ENCODE measurements at regions not wholly inside any gene's neighbourhood (a gene's known extent, or its start where the extent isn't known, plus 50 kb on each side); places are given as distances from the start of the nearest gene placed in this dataset.

DNA sequence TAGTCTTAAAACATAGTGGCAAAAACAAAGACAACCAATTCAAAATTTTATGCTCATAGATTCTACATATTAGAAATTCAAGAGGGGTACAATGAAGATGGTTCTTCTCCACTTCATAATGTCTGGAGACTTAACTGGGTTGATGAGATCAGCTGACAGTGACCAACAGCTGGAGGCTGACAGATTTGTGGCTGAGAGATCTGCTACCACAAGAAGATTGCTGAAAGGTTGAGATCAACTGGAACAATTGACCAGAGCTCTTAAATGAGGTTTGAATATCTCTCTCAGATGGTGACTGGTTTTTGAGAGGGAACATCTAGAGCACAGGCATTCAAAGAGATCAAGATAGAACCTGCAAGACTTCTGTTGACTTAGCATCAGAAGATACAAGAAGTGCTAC is 254.1 kb upstream of the ARPP21 start:
- intact Hi-C loops (cut with micrococcal nuclease): no loop called here
- Mint-ChIP-seq H3K9me3 (peaks cover 8% of the 10 kb centered on the region), H3K4me1 (ENCODE audit: low read depth) (no peaks in the 10 kb centered on the region), H3K4me3 (ENCODE audit: low read depth) (no peak overlapping the region), H3K27me3 (ENCODE audit: low read depth) (no peaks in the 10 kb centered on the region), H3K27ac (no peak overlapping the region), H3K36me3 (ENCODE audit: low read depth) (no peaks in the 10 kb centered on the region)
- DNase-seq (ENCODE audit: low spot score): no peak

DNA sequence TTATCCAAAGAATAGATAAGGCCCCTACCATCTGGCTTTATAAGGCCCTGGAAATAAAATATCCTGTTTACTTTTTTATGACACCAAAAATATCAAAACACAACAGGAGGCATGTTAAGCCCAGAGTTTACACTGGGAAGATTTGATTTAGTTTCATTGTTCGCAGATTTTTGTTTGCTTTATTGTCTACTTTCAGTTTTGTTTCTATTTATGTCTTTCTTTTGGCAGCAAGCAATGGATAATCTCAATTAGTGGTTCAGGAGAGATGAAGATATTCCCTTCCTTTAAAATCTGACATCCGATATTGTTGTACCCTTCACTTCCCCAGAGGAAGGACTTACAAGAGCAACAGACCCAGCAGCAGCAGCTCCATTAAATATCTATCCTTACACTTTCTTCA is 249.4 kb upstream of the ARPP21 start:
- H3K36me3 Mint-ChIP-seq (ENCODE audit: low read depth): no peaks in the 10 kb centered on the region
- no peak overlapping the region for H3K4me3 Mint-ChIP-seq (ENCODE audit: low read depth)
- H3K9me3 Mint-ChIP-seq: peaks cover 13% of the 10 kb centered on the region
- H3K4me1 Mint-ChIP-seq (ENCODE audit: low read depth): no peaks in the 10 kb centered on the region
- H3K27me3 Mint-ChIP-seq (ENCODE audit: low read depth): no peaks in the 10 kb centered on the region
- no peak for DNase-seq (ENCODE audit: low spot score)
- H3K27ac Mint-ChIP-seq: no peak overlapping the region
- intact Hi-C loops (cut with micrococcal nuclease): no loop called here

DNA sequence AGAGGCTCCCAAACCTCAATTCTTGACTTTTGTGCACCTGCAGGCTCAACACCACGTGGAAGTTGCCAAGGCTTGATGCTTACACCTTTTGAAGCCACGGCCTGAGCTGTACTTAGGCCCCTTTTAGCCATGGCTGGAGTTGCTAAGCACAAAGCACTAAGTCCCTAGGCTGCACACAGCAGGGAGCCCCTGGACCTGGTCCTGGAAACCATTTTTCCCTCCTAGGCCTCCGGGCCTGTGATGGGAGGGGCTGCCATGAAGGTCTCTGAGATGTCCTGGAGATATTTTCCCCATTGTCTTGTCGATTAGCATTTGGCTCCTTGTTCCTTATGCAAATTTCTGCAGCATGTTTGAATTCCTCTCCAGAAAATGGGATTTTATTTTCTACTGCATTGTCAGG is 247.1 kb upstream of the ARPP21 start:
- no peak overlapping the region for H3K27ac Mint-ChIP-seq
- intact Hi-C loops (cut with micrococcal nuclease): no loop called here
- no peaks in the 10 kb centered on the region for H3K36me3 Mint-ChIP-seq (ENCODE audit: low read depth)
- DNase-seq (ENCODE audit: low spot score): no peak
- H3K9me3 Mint-ChIP-seq: peaks cover 13% of the 10 kb centered on the region
- no peaks in the 10 kb centered on the region for H3K4me1 Mint-ChIP-seq (ENCODE audit: low read depth)
- no peaks in the 10 kb centered on the region for H3K27me3 Mint-ChIP-seq (ENCODE audit: low read depth)
- no peak overlapping the region for H3K4me3 Mint-ChIP-seq (ENCODE audit: low read depth)

DNA sequence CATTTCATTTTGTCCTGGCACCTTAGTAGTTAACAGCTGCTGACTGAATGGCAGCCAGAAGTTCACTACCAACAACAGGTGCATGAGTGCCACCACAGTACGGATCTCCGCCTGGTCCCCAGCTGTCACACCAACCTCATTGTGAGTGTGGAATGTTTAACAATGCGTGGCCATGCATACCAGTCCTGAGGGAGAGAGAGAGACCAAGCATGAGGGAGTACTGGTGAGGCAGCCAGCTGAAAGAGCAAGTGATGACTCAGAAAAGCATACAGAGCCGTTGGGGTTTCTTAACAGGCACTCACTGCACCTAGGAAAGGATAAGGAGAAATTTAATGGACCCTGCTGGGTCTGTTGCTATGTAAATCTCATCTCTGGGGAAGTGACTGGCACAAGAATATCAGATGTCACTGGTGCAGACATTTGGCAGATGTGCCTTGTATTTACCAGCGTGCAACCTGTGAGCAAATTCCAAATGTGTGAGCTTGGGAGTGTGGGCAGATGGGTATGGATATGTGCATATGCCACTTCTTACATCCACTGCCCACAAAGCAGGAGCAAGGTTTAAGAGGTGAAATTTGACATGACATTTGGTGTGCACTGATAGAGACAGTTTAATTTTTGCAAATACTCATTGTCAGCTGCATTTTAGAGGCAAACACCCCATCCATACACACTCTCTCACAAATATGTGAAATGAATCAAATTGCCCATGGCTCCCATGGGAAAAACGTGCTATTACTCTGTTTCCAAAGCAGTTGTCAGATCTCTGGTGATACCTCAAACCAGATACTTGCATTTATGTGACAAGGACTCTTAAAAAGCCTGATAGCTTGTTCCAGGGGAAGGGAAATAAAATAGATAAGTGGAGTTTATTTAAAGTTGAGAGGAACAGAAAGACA is 245.2 kb upstream of the ARPP21 start:
- no peaks in the 10 kb centered on the region for H3K4me1 Mint-ChIP-seq (ENCODE audit: low read depth)
- no peaks in the 10 kb centered on the region for H3K36me3 Mint-ChIP-seq (ENCODE audit: low read depth)
- H3K27me3 Mint-ChIP-seq (ENCODE audit: low read depth): no peaks in the 10 kb centered on the region
- H3K9me3 Mint-ChIP-seq: peaks cover 13% of the 10 kb centered on the region
- H3K4me3 Mint-ChIP-seq (ENCODE audit: low read depth): no peak overlapping the region
- H3K27ac Mint-ChIP-seq: no peak overlapping the region
- DNase-seq (ENCODE audit: low spot score): no peak
- intact Hi-C loops (cut with micrococcal nuclease): no loop called here

DNA sequence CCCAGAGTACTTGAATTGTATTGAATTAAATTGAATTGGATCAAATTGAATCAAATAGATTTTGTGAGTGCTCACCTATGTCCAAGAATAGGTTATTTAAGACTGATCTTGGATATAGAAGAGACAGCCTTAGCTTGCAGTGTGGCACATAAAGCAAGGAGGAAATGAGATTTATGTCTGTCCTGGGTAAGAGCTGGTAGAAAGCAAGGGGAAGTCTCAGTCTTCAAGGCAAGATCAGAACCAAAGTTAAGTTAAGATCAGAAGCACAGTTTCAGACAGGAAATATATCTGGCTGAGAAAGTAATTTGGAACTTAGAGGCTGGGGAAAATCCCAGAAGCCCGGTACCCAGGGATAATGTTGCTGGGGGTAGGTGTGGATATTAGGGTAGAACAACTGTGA is 244.4 kb upstream of the ARPP21 start:
- peaks cover 13% of the 10 kb centered on the region for H3K9me3 Mint-ChIP-seq
- H3K27me3 Mint-ChIP-seq (ENCODE audit: low read depth): no peaks in the 10 kb centered on the region
- intact Hi-C loops (cut with micrococcal nuclease): no loop called here
- H3K27ac Mint-ChIP-seq: no peak overlapping the region
- H3K4me1 Mint-ChIP-seq (ENCODE audit: low read depth): no peaks in the 10 kb centered on the region
- DNase-seq (ENCODE audit: low spot score): no peak
- no peaks in the 10 kb centered on the region for H3K36me3 Mint-ChIP-seq (ENCODE audit: low read depth)
- no peak overlapping the region for H3K4me3 Mint-ChIP-seq (ENCODE audit: low read depth)

DNA sequence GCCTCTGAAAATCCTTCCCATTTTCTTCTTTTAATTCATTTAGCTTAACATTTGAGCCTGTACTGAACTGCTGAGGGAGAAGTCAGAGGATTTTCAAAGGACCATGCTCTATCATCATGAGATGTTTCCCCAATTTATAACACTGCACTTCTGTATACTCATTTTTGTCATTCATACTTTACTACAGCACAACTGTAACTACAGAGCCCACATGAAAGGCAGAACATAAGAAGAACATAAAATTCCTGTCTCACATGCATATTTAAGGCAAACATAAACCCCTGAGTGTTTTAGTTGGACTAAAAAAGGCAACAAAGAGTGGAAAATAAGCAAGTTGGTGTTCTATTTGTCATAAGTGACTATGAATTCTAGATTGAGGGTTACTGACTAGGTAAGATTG is 237.7 kb upstream of the ARPP21 start:
- Mint-ChIP-seq H3K27ac (no peak overlapping the region), H3K36me3 (ENCODE audit: low read depth) (no peaks in the 10 kb centered on the region), H3K27me3 (ENCODE audit: low read depth) (no peaks in the 10 kb centered on the region), H3K4me3 (ENCODE audit: low read depth) (no peak overlapping the region), H3K9me3 (no peaks in the 10 kb centered on the region), H3K4me1 (ENCODE audit: low read depth) (no peaks in the 10 kb centered on the region)
- intact Hi-C loops (cut with micrococcal nuclease): no loop called here
- no peak for DNase-seq (ENCODE audit: low spot score)

DNA sequence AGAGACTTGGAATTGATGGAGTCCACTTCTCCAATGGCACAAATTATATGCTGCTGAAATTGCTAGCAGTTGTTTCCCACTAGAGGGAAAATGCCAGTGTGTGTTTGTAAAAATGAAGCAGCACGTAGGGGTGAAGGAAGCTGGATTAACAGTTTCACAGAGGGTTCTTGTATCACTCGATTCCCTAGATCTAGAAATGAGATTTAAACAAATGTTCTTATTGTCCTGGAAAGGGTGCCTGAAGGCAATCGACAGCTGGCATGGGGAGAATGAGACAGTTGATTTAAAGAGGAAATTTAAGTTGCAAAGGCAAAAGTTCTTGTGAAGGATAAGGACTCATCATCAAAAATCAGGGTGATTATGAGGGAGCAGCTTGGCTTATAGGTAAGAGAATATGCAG is 234.8 kb upstream of the ARPP21 start:
- Mint-ChIP-seq H3K27ac (no peak overlapping the region), H3K4me1 (ENCODE audit: low read depth) (no peaks in the 10 kb centered on the region)
- intact Hi-C loops (cut with micrococcal nuclease): no loop called here

DNA sequence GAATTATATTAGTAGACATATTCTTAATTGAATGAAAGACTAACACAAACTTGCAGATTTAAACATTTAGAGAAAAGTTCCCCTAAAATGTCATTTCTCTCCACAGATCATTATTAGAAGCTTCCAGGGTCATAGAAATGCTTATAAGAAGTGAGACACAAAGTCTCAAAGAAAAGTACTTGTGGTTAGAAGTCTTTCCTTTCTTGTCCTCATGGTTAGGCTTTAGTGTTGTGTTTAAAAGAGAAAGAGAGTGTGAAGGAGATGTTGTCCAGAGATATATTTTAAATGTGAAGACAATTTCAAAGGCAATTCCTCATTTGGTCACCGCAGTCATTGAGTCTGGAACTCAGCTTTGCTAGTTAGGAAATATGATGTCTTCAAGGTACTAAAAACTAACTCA is 230.4 kb upstream of the ARPP21 start:
- no peak overlapping the region for H3K4me3 Mint-ChIP-seq (ENCODE audit: low read depth)
- no peaks in the 10 kb centered on the region for H3K9me3 Mint-ChIP-seq
- no peak for DNase-seq (ENCODE audit: low spot score)
- H3K36me3 Mint-ChIP-seq (ENCODE audit: low read depth): no peaks in the 10 kb centered on the region
- intact Hi-C loops (cut with micrococcal nuclease): no loop called here
- no peaks in the 10 kb centered on the region for H3K4me1 Mint-ChIP-seq (ENCODE audit: low read depth)
- no peaks in the 10 kb centered on the region for H3K27me3 Mint-ChIP-seq (ENCODE audit: low read depth)
- H3K27ac Mint-ChIP-seq: no peak overlapping the region

More for the DNA sequence above, 234.8 kb upstream of the ARPP21 start:
- H3K9me3 Mint-ChIP-seq: no peaks in the 10 kb centered on the region
- no peak for DNase-seq (ENCODE audit: low spot score)
- no peaks in the 10 kb centered on the region for H3K36me3 Mint-ChIP-seq (ENCODE audit: low read depth)
- H3K4me3 Mint-ChIP-seq (ENCODE audit: low read depth): no peak overlapping the region
- H3K27me3 Mint-ChIP-seq (ENCODE audit: low read depth): no peaks in the 10 kb centered on the region

DNA sequence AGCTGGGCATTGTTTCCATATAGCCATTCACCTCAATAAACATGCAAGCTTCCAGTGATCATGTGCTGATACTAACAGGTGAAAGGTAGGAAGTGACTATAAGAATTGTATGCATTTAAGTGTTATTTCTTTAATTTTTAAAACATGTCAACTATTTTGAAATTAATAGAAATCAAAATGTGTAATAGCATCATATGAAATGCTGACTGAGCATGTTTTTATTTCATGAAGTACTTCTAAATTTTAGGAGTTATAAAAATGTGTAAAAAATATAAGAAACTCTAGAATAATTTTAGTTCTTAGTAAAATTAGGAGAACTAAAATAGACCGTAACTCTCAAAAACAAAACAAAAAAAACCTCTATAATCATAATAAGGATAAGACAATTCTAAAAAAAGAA is 229.3 kb upstream of the ARPP21 start:
- no peak overlapping the region for H3K4me3 Mint-ChIP-seq (ENCODE audit: low read depth)
- intact Hi-C loops (cut with micrococcal nuclease): no loop called here
- no peaks in the 10 kb centered on the region for H3K9me3 Mint-ChIP-seq
- no peak overlapping the region for H3K27ac Mint-ChIP-seq
- DNase-seq (ENCODE audit: low spot score): no peak
- no peaks in the 10 kb centered on the region for H3K4me1 Mint-ChIP-seq (ENCODE audit: low read depth)
- H3K27me3 Mint-ChIP-seq (ENCODE audit: low read depth): no peaks in the 10 kb centered on the region
- H3K36me3 Mint-ChIP-seq (ENCODE audit: low read depth): no peaks in the 10 kb centered on the region

DNA sequence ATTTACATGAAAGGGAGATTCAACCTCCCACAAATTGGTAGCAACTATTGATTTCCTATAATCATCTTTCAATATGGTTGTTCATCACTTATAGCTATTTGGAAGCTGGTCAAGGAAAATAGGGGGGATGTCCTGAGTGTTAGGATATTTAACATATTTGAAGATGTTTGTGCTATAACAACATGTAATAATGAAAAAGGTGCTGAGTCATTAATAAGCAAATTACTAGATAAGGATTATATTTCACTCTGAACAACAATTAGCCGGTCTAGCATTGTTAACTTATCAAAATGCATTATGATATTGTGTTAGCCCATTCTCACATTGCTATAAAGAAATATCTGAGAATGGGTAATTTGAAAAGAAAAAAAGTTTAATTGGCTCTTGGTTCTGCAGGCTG is 225.8 kb upstream of the ARPP21 start:
- intact Hi-C loops (cut with micrococcal nuclease): no loop called here
- Mint-ChIP-seq H3K9me3 (no peaks in the 10 kb centered on the region), H3K36me3 (ENCODE audit: low read depth) (no peaks in the 10 kb centered on the region), H3K4me3 (ENCODE audit: low read depth) (no peak overlapping the region), H3K4me1 (ENCODE audit: low read depth) (no peaks in the 10 kb centered on the region), H3K27me3 (ENCODE audit: low read depth) (no peaks in the 10 kb centered on the region), H3K27ac (no peak overlapping the region)
- no peak for DNase-seq (ENCODE audit: low spot score)

DNA sequence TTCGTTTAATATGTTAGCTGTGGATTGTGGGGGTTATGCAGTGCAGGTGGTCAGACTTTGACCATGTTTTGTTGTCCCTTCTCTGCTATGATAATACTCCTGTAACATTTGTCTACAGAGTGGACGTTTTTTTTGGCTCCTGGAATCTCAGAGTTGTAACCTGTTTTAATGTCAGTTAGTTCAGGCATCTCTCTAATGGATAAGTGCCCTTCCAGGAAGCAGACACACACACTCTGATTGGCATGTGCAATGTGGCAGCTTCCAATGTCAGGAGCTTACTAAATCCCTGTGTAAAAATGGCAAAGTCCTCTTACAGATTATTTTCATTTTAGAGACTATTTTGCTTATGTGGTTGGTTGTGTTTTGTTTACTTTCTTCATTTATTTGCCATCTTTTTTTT is 222.2 kb upstream of the ARPP21 start:
- DNase-seq (ENCODE audit: low spot score): no peak
- no peaks in the 10 kb centered on the region for H3K27me3 Mint-ChIP-seq (ENCODE audit: low read depth)
- no peaks in the 10 kb centered on the region for H3K9me3 Mint-ChIP-seq
- H3K36me3 Mint-ChIP-seq (ENCODE audit: low read depth): no peaks in the 10 kb centered on the region
- no peaks in the 10 kb centered on the region for H3K4me1 Mint-ChIP-seq (ENCODE audit: low read depth)
- intact Hi-C loops (cut with micrococcal nuclease): no loop called here
- no peak overlapping the region for H3K4me3 Mint-ChIP-seq (ENCODE audit: low read depth)
- H3K27ac Mint-ChIP-seq: no peak overlapping the region

DNA sequence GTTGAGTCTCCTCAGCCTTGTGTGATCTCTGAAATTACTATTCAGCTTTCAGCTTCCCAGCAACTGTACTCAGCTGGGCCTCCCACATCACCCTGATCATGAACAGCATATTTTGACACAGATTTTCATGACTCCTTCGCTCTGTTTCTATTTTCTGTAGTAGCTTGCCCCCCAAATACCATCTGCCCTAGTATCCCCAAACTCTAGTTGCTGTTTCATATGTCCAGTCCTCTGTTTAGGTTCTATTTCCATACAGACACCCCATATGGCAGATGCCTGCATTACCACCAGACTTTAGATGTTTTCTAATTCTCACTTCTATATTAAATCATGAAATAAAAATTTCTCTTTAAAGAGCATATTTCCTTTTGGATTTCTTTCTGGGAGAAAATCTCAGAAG is 217.2 kb upstream of the ARPP21 start:
- H3K27ac Mint-ChIP-seq: no peak overlapping the region
- intact Hi-C loops (cut with micrococcal nuclease): no loop called here
- no peaks in the 10 kb centered on the region for H3K9me3 Mint-ChIP-seq
- H3K4me3 Mint-ChIP-seq (ENCODE audit: low read depth): no peak overlapping the region
- H3K4me1 Mint-ChIP-seq (ENCODE audit: low read depth): no peaks in the 10 kb centered on the region
- DNase-seq (ENCODE audit: low spot score): no peak
- no peaks in the 10 kb centered on the region for H3K27me3 Mint-ChIP-seq (ENCODE audit: low read depth)
- no peaks in the 10 kb centered on the region for H3K36me3 Mint-ChIP-seq (ENCODE audit: low read depth)

DNA sequence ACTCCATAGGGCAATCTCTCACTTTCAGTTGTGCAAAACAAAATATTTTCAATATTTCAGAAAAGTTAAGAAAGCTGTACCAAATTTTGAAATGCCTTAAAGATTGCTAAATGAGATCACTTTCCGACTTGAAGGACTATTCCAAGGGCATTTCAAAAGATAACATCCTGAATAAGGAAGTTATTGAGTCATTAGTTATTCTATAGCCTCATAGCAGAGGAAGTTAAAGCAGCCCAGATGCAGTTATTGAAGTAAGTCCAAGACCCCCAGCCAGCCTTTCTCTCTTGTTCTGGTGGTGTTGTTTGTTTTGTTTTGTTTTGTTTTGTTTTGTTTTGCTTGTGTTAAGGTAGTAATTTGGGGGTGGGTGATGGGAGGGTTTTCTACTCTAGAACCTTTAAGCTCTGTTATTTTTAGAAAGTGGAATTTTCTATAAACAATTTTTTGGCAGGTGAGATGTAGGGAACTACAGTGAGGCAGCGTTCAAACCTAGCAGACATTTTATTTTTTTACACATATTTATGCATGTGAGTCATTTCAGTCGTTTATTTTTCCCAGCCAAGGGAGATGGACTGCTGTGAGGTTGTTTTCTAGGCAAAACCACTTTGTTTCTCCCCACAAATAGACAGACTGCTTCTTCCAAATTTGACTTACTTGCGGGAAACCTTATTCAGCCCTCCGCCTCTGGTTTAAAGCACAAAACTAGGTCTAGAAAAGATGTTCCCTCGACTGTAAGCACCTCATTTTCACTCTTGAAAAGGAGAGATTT is 216.3 kb upstream of the ARPP21 start:
- Mint-ChIP-seq H3K9me3 (no peaks in the 10 kb centered on the region), H3K4me1 (ENCODE audit: low read depth) (no peaks in the 10 kb centered on the region), H3K27me3 (ENCODE audit: low read depth) (no peaks in the 10 kb centered on the region), H3K27ac (no peak overlapping the region), H3K4me3 (ENCODE audit: low read depth) (no peak overlapping the region), H3K36me3 (ENCODE audit: low read depth) (no peaks in the 10 kb centered on the region)
- intact Hi-C loops (cut with micrococcal nuclease): no loop called here
- no peak for DNase-seq (ENCODE audit: low spot score)

Data from activated T-helper 2 cell treated with anti-CD3 and anti-CD28 coated beads, Interferon-gamma antibody, Interleukin-2, Interleukin-4, amounts not matched to agents 10 μg/mL and 5 μg/mL and 100 μg/mL, durations not matched to agents 14 hours and 24 hours and 36 hours (primary cell).